ENCODE measurements at regions not wholly inside any gene's neighbourhood (a gene's known extent, or its start where the extent isn't known, plus 50 kb on each side); places are given as distances from the start of the nearest gene placed in this dataset.

GRCh38 chr11:70631624-70632047 lies 233.3 kb downstream of the CTTN start:
- no peak for DNase-seq

DNA sequence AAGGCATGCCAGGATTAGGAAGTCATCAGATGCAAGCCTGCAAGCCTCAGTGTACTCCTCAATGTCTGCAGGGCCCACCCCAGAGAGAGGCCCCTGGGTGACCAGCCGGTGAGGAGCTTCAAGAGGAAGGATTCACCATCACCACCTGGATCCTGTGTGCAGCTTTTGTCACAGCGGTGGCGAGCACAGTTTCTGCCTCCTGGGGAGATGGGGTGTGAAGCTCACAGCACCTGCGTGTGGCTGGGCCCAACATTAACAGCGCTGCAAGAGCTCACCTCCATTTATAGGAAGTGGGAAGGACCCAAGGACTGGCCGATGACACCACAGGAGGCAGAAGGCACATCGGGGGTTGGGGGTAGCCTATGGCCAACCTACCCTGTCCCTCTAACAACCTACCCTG lies 235.3 kb downstream of the CTTN start:
- DNase-seq, result no peak

DNA sequence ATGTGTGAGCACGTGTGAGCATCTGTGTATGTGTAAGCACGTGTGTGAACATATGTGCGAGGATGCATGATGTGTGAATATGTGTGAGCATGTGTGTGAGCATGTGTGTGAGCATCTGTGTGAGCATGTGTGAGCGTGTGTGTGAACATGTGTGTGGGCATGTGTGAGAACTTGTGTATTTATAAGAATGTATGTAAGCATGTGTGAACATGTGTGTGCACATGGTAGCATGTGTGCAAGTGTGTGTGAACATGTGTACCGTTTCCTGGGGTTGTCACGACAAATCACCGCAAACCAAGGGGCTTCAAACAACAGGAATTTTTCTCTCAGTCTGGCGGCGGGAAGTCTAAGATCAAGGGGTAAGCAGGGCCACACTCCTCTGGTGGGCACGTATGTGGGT lies 238.3 kb downstream of the CTTN start:
- DNase-seq, result no peak

DNA sequence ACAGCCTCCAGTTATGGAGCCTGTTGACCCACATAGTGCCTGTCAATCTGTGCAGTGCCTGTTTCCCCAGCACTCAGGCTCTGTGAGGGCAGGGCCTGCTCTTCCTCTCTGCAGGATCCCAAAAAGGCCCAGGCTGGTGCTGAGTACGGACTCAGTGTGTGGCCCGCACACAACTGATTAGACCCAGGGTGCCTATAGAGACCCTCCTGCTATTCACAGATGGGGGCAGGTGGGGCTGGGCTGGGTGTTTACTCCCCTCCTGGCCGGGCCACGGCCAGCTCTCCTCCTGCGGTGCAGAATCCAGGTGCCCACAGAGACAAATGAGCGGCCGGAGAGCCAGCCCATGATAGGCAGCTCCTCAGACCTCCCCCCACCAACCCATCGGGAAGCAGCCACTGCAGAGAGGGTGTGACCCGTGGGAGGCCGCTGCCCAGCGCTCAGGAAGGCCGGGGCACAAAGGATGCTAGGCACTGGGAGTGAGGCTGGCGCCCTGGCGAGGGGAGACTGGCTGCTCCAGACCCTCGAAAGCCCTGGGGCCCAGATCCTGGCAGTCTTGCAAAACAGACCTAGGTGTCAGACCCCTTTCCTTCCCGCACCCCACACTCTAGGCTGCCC lies 239.0 kb downstream of the CTTN start:
- DNase-seq, result no peak

DNA sequence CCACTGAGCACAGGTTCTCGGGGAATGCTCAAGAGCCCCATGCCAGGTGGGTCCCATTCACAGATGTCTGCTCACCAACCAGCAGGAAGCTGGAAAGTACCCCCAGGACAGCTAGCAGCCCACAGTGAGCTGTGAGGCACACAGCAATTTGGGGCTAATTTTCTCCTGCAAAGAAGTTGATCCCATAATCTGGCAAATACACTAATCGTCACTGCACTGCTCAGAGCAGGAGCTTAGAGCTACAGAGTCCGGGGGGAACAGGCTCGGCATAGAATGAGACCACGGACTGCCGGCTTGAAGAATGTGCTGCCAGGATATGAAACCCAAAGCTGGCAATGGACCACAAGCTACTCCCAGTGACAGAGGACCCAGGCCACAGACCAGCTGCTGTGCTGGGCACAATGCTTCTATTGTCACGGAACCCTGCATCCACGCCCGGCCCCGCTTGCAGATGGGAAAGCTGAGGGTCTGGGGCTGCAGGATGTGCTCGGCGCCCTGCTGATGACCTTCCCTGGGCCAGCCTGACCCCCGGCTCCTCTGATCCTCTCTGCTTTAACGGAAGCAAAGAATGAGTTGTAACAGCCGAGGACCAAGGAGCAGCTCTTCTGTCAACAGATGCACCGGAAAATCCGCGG lies 239.7 kb downstream of the CTTN start:
- DNase-seq, result no peak

GRCh38 chr11:70640408-70640807 lies 242.1 kb downstream of the CTTN start:
- no peak for DNase-seq

DNA sequence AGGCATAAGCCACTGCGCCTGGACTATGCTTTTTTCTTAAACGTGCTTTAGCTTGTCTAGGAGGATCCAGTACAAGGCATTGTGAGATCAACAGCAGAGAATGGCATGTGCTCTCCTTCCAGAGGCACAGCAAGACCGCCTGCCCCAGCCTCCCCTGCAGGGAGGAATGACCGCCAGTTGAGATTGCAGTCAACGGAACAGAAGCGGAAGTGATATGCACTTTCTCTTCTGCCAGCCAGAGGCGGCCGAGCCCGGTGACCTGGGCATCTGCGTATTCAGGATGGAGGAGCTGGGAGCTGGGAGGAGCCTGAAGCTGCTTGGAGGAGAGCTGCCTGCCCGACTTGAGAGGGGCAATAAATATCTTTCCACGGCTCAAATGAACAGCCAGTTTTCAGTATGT lies 243.0 kb downstream of the CTTN start:
- DNase-seq, result no peak

DNA sequence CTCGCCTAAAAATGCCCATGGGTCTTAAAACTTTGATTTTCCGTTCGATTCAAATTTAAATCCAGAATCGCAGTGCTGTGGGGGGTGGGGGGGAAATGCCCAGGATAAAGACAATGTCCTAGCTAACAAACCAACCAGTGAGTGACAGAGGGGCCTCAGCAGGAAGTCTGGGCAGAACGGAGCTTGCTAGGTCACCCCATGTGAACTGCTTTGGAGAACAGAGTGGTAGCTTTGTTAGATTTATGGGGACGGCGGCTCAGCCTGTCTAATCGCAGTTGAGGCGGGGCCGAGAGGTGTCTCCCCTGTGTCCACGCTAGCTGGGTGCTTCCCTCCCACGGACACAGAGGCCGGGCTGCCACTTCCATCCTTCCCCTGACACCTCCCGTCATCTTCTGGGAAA lies 243.9 kb downstream of the CTTN start:
- no peak for DNase-seq

DNA sequence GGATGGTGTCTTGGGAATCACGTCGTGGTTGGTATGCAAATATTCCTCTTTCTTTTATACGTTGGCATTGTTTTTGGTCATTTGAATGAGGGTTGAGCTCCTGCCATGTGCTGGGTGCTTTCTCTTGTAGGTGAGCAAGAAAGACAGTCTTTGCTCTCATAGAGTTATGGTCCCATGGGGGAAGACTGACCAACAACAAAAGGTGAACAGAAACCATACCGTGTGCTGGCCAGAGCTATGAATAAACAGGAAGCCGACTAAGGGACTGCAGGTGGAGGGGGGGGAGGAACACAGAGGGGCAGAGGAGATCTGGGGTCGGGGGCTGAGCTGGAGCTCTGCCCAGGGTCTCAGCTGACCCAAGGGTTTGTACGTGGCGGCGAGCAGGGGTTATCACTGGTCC lies 245.3 kb downstream of the CTTN start:
- DNase-seq, result no peak

- no peak for DNase-seq
Measured at GRCh38 chr11:70644343-70645060, 246.2 kb downstream of the CTTN start.

- DNase-seq, result no peak
Measured at GRCh38 chr11:70645537-70645936, 247.2 kb downstream of the CTTN start.

DNA sequence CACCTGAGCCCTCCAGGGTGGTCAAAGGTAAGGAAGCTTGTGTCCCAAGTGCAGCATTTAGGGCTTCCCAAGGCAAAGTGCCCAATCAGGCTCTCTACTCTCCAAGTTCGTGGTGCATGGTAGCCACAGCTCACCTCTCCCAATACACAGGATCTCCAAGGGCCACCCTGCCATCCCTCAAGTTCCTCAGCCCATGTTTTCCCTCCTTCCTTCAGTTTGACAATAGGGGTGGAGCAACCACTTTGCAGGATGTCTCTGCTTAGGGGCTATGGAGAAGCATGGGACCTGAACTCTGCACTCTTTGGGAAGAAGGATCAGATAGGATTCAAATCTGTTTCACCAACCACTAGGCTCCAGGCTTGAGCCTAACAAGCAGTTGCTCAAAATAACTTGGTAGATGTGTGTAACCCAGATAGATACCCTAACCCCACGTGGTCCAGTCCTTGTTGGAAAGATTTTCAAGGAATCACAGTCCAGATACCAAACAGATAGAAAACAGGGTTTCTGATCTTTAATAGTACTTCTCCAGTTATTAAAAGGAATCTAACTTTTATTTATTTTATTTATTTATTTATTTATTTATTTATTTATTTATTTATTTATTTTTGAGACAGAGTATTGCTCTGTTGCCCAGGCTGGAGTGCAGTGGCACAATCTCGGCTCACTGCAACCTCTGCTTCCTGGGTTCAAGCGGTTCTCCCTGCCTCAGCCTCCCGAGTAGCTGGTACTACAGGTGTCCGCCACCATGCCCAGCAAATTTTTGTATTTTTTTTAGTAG lies 248.1 kb downstream of the CTTN start:
- DNase-seq, result no peak

DNA sequence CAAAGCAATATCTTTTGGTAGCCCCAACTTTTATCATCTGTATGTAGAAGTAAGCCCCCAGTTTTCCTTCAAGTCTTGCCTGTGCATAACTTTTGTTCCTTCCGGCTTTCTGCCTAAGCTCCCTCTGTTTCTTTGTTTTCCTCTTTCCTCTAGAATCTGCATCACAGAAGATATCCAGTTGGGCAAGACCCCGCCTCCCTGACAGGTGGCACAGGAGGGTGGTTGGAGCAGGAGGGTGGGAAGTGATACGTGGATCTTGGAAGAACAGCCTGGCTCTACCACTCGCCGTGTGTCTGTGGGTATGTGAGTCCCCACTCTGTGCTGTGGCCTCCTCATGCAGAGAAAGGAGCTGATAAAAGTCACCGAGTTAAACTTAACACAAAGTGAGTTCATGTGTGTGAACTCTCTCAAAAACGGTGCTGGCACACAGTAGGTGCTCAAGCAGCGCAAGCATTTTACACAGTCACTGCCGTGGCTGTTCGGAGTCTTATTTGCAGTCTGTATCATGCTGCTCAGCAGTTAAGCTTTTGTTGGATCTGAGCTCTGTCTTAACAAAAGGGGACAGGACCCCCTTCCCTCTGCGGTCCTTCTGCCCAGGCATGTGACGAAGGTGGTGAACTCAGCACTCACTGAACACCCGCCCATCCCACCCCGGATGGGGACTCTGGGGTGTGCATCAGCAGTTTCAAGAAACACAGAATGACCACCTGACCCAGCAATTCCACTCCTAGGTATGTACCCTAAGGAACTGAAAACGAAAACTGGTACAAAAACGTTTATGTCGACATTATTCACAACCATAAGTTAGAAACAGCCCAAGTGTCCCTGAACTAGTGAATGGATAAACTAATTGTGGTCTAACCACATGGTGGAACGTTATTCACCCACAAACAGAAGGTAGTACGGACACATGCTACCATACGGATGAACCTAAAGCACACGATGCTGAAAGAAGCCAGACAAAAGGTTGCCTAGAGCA lies 249.1 kb downstream of the CTTN start:
- DNase-seq, result no peak

DNA sequence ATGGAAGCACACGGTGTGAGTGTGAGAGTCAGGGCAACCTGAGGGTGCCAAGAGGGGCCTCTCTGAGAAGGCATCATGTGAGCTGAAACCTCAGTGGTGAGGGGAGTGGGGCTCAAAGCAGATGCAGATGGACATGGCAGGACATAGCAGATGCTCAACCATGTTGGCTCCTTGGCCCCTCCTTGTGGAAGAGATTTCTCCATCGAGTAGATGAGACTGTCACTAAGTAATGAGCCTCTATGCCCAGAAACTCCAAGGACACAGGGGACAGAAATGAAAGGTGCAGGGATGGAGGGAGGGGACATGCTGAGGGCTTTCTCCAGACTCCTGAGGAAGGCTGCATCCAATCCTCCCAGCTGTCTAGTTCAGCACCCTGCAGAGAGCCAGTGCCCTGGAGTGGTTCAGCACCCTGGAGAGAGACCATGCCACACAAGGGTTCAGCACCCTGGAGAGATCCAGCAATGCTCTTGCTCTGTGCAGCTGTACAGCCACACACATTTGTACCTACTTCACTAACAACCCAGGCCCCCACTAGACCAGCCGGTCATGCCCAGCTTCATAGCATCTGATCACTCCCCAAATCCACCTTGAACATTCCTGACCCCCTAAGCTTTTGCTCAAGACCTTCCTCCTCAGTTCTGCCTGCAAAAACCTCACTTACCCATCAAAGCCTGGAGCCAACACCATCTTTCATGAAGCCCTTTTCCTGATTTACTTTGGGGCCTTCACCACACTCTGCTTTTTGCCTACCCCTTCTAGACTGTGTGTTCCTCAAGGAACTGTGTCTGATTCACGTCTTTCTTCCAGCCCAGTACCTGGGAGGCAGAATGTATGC lies 252.0 kb downstream of the CTTN start:
- DNase-seq, result peak; percentile 62

DNA sequence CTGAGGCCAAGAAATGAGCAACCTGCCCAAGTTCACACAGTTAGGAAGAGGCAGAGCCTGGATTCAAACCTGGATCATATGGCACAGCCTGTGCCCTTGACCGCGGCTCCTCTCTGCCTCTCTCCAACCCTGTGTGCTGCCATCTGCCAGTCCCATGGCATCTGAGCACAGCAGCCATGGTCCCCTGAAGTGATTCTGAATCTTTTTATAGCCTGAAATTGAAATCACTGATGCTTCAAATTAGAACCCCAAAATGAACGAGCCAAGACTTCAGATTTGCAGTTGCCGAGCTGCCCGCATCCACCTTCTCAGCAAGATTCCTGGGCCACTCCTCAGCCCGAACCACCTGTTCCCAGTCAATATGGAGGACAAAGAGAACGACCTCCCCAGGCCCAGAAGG lies 252.7 kb downstream of the CTTN start:
- DNase-seq, result no peak

GRCh38 chr11:70654016-70654415 lies 255.7 kb downstream of the CTTN start:
- DNase-seq, result no peak

GRCh38 chr11:70655816-70656215 lies 257.5 kb downstream of the CTTN start:
- DNase-seq, result no peak

DNA sequence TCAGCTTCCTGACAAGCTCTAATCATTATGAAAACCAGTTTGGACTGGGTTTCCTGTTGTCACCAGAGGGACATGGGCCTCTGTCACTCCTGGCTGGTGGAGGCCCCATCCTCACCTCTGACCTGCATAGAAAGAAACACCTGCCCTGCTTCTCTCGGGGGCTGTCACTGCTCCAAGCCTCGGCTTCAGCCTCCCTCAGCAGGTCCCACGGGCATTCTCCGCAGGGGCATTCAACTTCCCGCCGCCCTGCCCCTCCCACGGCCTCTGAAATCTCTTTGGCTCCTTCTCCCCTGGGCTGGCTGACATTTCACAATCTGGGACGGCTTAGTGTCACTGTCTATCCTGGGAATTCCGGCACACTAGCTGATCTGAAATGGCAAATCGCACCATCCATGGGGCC lies 257.9 kb downstream of the CTTN start:
- no peak for DNase-seq

DNA sequence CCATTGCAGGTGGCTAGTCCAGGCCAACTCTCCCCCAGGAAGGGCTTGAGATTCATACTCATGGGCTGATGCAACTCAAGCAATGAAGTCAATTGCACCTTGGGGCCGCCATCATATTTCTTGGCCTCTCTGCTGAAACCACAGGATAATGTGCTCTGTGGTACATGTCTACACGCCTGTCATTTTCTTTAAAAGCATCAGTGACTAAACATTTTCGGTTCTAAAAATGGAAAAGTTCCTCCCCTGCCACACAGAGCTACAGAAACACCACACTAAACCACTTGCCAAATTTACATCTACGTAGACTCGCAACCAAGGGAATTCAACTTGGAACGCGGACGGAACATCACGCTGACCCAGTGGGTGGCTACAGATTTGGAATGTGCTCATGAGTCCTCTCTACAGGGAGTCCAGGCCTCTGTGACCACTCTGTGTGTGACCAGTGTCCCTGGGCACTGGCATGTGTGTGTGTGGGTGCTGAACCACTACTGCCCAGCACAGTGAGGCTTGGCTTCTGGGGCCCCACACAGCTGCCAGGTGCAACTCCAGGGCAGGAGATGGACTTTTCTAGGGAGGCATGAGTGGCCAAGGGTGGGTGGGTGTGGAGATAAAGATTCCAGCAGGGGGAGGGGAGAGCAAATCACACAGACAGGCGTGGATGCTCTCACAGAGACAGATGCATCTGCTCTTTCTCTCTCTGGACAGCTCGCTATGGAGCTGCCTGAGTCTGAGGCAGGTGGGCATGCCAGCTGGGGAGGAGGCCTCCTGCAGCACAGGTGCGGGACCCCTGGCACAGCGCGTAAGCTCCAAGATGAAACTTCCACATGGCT lies 261.9 kb downstream of the CTTN start:
- DNase-seq, result no peak

GRCh38 chr11:70660889-70661197 lies 262.5 kb downstream of the CTTN start:
- no peak for DNase-seq

Measured in NCI-H1048 (cell line).